GM21723 (cell line): ENCODE measurements at regions not wholly inside any gene's neighbourhood (a gene's known extent, or its start where the extent isn't known, plus 50 kb on each side); places are given as distances from the start of the nearest gene placed in this dataset.
"Not testable (repeated sequence)": the region's sequence is repeated elsewhere in the genome, so short reads cannot be mapped to it uniquely, and the experiment has no call there.

Source experiments
- ATAC-seq: cut with Tn5 transposase; IDR thresholded peaks from one replicate; pipeline ENCODE4 v1.9.1; 2021; ENCODE audit warnings: mild to moderate bottlenecking, moderate library complexity; ENCODE audit not compliant: unreplicated experiment

DNA sequence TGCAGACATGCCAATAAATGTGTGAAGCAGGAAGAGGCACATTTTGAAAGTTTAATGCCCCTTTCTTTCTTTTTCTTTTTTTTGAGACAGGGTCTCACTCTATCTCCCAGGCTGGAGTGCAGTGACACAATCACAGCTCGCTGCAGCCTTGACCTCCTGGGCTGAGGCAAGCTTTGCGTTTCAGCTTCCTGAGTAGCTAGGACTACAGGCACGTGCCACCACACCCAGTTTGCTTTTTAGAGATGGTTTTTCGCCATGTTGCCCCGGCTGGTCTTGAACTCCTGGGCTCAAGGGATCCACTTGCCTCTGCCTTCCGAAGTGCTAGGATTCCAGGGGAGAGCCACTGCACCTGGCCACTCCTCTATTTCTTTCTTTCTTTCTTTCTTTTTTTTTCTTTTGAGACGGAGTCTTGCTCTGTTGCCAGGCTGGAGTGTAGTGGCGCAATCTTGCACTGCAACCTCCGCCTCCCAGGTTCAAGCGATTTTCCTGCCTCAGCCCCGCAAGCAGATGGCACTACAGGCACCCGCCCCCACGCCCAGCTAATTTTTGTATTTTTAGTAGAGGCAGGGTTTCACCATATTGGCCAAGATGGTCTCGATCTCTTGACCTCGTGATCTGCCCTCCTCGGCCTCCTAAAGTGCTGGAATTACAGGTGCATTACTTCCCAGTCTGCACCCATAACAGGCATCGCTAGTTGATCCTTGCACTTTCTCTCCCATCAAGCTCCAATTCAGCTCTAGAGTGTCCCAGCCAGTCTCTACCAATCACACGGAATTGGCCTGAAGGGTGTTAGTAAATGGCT lies 77.5 kb upstream of the RUNX3 start:
- ATAC-seq: not testable (repeated sequence)

DNA sequence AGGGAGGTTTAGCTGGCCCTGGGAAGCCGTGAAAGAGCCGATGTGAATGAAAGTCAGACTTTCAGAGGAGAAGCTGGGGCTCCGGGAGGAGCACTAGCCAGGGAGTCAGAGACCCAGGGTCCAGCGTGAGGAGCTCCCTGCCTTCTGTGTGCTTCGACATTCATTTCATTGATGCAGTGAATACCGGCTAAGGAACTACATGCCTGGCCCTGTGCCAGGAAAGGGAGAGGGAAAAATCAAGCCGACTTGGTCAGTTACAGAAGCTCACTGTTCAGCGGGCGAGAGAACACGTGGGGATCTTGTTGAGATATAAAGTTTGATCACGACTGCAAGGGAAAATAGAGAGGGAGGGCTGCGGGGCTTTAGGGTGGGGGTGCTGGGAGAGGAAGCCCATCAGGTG lies 76.7 kb upstream of the RUNX3 start:
- ATAC-seq: no peak

DNA sequence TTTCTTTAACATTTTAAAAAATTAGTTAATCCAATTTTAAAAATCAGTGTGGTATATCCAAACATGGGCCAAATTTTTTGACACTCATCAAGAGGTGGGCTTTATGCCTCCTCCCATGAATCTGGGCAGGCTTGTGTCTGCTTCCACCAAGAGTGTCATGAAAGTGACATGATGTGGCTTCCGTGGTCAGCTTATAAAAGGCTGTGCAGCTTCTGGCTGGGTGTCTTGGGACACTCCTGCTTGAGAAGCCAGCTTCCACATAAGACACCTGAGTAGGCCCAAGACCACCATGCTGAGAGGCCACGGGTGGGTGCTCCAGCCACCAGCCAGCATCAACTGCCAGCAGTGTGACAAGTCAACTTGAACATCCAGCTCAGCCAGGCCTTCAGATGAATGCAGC lies 74.3 kb upstream of the RUNX3 start:
- ATAC-seq: no peak

DNA sequence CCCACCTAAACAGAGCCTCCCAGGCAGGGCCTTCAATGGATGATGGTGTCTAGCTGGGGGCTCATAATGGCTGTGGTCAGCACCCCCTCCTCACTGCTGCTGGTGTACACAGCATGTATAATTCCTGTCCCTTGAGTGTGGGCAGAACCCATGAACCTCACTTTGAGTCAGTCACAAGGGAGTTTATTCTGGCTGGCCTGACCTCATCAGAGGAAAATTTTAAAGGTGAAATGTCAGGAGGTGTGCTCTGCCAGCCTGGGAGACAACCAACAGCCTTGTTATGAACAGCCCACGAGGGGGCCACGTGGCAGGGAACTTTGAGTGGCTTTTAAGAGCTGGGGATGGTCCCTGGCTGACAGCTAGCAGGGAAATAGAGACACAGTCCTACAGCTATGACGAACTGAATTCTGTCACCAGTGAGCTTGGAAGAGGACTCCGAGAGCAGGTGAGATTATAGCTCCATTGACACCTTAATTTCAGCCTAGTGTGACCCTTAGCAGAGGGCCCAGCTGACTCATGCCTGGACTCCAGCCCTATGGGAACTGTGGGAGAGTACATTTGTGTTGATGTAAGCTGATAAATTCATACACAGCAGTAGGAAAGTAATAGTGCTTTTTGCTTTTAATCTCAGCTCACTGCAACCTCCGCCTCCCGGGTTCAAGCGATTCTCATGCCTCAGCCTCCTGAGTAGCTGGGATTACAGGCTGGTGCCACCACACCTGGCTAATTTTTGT lies 73.5 kb upstream of the RUNX3 start:
- no peak for ATAC-seq

DNA sequence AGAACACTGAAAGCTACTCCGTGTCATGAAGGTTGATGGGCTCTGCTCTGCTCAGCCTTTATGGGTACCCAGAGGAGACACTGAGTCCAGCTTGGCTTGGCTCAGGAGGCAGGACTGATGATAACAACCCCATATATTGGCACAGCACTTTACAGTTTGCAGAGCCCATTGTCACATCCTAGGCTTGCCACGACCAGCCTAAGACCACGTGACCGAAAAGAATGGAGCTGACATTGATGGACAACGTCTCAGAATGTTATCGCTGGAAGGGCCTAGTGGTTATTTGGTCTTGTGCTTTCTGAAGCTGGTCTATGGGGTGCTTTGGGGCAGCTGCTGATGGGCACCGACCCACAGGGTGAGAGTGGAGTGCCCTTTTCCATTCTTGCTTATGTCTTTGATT lies 72.9 kb upstream of the RUNX3 start:
- no peak for ATAC-seq

DNA sequence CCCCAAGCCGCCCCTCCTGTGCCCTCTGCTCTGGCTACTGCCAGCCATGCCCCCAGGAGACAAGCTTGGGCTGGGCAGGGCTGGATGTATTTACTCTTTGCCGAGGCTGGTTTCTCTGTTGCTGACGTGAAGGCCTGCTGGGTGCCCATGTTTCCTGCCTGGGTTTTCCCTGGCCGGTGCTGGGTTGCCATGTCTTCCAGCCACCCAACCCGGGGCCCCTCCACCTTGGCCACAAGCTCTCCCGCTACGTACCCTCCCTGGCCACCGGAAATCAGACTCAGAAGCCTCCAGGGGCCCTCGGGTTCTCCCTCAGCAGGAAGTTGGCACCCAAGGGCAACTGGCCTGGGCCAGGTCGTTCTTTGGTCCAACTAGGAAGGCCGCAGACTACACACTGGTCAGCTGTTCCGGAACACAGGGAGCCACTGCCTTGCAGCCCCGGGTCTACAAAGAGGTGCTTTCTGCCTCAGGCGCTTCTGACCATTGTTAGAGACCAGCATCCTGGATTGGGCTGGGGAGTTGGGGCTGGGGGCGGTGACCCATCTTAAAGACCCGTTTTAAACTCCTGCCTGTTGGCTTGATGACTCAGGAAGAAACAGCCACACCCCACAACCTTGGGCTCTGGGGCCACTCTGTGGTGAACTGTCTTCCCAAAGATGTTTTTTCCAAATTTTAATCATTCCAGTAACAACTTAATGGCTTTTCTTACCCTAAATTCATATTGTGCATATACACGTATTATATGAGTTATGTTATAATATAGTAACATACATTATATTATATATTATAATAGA lies 71.2 kb upstream of the RUNX3 start:
- ATAC-seq: no peak

DNA sequence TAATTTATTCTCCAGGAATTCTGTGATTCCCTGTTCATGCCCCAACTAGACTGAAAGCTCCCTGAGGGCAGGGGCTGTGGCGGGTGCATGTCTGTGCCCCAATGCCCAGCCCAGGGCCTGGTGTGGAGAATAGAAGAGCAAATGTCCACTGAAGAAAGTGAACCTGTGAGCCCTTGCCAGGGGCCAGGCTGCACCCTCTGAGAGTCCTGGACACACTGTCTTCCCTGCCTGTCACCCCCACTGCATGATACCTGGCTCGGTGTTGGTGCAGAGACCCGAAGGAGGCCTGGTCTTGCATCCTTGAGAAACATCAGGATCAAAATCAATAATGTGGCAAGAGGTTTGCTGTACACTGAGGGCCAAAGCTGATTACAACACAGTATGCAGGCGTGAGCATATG lies 69.8 kb upstream of the RUNX3 start:
- ATAC-seq: no peak

DNA sequence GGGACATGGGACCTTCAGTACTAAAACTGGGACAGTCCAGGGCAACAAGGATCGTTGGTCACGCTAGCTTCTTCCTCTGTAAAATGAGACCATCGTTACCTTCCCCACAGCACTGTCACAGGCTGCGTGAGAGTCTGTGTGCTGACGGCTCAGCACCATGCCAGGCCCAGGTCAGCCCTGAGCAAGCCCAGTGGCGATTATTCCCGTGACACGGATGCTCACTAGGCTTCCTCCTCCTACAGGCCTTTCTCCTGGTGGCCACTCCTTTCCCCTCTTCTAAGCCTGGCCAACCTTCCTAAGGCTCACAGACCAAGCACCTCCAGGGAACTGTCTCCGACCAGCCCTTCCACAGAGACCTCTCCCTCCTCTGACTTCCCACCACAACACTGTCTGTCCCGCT lies 69.3 kb upstream of the RUNX3 start:
- ATAC-seq: no peak

DNA sequence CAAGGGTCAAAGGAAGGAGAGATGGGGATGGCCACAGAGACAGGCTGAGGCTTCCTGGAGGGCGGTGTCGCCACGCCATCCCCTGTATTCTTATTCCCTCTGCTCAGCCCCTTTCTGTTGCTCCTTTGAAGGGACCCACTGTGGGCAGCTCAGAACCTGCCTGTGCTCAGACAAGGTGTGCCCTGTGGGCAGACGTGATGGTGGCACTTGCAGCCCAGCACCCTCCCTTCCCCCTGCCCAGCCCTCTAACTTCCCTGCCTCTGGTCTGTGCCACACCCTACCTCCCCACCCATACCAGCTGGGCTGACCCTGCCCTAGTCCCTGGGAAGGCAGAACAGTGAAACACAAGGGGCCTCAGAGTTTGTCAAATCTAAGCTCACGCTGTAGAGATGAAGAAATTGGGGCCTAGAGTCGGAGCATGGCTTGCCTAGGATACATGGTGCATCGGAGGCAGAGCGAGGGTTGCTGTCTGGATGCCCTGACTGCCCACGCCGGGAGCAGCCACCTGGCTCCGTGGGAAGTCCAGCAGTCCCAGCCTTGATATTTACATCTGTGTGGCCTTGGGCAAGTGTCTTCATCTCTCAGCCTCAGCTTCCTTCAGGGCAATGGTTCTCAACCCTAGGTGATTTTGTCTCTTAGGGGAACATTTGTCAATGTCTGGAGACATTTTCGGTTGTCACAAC lies 68.6 kb upstream of the RUNX3 start:
- ATAC-seq: no peak

DNA sequence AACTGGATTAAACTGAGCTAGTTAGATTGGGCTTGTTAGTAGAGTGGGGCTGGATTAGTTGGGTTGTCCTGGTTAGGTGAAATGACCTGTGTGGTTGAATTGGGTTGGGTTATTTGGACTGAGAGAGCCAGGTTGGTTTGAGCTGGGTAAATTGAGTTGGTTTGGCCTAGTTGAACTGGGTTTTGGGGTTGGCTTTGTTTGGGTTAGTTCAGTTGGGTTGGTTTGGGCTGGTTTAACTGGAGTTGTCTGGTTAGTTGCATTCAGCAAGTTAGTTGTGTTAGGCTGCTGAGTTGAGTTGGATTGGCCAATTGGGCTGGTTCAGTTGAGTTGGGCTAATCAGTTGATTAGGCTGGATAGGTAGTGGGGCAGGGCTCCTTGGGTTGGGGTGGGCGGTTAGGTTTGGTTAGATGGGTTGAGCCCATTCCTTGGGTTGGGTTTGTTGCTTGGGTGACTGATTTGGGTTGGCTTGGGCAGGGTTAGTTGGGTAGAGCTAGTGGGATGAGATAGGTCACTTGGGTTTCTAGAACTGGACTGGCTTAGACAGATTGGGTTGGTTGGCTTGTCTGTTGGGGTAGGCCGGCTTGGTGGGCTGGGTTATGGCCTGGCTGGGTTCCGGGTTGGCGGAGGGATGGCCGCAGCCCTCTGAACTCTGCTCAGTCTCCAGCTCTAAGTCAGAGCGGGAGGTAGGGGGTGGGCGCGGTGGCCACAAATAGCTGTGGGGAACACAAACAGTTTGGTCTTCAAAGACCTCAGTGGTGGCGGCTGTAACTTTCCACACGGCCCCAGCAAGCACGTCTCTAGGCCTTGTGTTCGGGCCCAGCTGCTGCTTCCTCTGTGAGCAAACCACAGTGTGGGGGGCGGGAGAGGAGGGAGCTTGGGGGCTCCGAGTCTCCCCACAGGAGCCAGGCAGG lies 67.2 kb upstream of the RUNX3 start:
- no peak for ATAC-seq

DNA sequence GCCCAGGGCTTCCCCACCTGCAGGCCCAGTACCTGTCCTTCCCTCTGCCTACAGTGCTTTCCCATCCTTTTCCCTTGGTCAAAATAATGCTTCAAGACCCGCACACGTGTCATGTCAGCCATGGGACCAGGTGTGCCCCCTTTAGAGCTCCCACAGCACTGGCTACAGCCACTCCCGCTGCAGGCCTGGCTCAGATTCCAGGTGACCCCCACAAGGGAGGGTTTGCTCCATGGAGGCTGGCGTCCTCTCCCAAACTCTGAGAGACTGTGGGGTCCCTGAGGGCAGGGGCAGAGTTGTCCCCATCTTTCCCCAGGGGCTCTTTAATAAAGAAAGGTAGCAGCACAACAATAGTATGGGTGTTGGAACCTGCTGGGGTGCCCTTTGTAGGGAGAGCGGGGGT lies 66.4 kb upstream of the RUNX3 start:
- no peak for ATAC-seq

DNA sequence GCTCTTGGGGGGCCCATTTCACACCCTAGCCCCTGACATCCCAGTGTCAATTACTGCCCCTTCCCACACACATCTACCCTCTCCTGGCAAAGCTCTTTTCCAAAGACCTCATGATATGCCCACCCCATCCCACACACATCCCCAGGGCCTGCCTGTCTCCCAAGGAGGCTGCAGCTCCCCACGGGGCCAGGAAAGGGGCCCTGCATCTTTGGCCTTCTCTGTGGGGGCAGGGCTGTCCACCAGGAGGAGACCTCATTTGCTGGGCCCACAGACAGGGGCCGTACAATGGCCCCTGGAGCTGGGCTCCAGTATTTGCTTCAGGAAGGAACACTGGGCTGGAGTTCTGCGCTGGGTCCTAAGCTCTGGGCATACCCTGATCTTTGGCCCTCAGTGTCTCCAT lies 65.6 kb upstream of the RUNX3 start:
- ATAC-seq: no peak

DNA sequence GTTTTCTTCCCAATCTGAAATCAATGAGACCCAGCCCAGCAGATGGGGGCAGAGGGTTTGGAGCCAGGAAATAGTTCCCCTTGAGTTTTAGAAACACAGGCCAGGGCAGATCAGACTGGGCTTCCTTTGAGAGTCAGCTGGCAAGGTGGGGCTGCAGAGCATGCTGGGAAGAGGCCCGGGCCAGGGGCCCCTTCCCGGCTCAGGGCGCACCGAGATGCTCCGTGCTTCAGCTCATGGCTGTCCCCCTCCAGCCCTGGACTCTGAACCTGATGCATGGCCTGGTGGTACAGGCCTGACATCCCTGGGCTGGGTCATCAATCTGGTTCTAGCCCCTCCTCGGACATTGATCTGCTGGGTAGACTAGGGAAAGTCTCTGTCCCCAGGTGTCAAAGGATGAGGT lies 65.1 kb upstream of the RUNX3 start:
- no peak for ATAC-seq

DNA sequence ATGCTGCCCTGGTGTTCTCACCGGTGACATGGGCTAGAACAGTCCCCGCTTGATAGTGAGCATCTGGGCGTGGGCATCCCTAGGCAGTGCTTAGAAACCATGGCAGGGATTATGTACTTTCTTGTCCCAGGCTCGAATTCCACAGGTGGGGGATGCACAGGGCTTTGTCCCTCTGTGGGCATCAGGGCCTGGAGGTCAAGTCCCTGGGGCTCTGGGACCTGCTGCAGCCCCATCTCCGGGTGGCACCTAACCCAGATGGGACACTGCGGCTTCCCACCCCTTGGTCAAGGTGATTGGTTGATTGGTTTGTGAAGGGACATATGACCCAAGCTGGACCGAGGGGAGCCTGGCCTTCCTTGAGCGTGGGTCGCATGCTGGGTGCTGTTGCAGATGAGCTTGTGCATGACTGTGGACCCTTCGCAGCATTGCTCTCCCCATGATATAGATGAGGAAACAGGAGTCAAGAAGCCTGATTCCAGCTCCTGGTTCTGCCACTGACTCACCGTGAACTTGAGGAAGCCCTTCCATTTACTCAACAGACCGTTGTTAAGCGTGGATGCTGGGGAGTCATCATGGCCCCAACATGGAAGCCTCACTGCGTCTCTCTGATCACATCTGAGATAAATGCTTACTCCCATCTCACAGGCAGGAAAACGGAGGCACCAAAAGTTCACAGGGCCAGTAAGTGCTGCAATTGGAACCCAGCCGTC lies 64.0 kb upstream of the RUNX3 start:
- no peak for ATAC-seq

DNA sequence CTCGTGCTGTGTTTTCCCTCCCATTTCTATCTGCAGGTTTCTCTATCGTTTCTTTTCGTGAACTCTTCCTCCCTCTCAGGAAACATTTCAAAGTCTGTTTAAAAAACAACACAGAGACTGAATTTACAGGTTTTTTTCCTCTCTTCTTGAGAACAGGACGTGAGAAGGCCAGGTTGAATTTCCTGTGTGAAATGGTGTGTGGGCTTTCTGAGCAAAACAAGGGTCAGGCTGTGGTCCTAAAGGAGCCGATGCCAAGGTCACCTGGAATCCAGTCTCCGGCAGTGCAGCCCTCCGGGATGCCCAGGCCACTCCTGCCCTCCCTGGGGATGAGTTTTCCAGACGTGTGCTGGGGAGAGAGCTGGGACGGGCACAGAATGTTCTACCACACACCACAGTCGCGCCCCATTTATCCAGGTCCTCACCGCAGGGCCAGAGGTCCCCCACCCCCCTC lies 62.7 kb upstream of the RUNX3 start:
- ATAC-seq: no peak

DNA sequence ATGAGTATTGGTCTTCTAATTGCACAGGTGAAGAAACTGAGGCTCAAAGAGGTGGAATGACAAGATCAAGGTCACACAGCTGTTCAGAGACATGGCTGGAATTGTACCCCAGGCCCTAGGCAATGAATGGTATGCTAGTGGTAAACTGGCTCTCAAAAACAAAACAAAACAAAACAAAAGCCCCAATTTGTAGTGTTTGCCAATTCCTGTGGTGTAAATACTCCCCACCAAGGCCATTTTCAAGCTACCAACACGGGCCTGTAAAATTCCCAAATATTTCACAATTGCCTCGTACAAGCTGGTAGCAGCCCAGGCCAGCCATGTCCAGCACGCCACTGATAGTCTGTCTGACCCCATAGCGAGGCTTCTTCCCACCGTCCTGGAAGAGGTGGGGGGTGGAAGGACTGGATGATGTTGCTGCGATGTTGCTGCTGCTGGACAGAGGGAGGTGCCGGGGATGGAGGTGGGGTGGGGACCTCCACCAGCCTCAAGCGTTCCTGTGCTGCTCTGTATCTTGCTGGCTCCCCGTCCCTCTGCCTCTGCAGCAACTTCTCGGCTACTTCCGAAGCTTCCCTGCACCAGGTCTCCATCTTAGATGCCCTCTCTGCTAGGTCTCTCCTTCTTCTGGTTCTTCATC lies 62.2 kb upstream of the RUNX3 start:
- ATAC-seq: no peak

DNA sequence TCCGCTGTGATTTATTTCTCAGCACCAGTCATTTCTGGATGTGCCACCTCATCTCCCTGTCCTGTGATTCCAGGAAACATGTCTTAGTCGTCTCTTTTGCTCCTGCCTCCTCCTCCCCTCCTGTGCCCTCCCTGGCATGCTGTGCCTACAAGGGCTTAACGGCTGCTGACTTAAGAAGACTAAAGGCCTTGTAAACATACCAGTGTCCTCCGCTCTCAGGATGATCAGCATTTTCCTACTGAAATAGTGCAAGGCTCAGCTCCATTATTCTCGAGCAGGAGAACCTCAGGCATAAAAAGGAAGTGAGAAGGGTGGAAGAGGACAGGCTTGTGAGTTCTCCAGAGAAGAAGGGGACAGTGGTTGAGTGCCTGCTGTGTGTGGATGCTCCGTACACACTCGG lies 61.6 kb upstream of the RUNX3 start:
- ATAC-seq: no peak

DNA sequence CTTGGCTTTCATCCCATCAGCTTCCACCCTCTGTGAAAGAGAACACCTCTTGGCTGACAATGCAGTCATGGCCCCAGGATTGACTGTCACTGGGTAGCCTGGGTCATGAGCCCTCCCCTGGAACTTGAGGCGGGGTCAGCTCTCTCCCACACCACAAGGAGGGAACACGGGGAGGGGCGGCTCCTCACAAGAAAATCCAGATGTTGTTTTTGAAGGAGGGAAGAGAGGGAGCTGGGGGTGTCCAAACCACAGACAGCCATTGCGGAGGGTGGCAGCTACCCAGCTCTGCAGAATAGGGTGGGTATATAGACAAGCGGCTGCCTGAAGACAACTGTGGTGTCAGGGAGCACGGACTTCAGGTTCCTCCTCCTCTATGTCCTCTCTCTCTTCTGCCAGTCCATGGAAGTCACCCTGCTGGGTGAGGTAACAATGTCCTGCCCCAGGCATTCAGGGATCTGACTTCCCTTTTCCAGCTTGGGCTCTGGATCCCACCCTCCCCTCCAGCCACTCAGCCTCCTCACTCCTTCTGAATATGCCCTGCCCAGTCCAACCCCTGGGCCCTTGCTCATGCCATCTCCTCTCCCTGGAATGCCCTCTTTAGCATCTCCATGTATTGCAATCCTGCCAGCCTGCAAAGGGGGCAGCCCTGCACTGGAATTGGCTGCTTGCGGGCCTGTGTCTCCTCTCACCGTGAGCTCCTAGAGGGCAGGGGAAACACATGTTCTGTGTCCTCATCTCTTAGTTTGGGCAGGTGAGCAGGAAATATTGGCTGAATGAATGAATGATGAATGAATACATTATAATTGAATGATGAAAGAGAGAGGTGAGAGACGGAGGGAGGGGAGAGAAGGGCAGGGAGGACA lies 60.9 kb upstream of the RUNX3 start:
- ATAC-seq: no peak
